GM19395 (cell line): ENCODE measurements at regions not wholly inside any gene's neighbourhood (a gene's known extent, or its start where the extent isn't known, plus 50 kb on each side); places are given as distances from the start of the nearest gene placed in this dataset.
"Not testable (repeated sequence)": the region's sequence is repeated elsewhere in the genome, so short reads cannot be mapped to it uniquely, and the experiment has no call there.

Source experiments
- ATAC-seq: cut with Tn5 transposase; IDR thresholded peaks from one replicate; pipeline ENCODE4 v1.9.1; 2021; ENCODE audit warnings: mild to moderate bottlenecking, moderate library complexity; ENCODE audit not compliant: unreplicated experiment

GRCh38 chr20:12067686-12068085, 150.0 kb downstream of the BTBD3 start:
- no peak for ATAC-seq

- no peak for ATAC-seq
These were observed 150.4 kb downstream of the BTBD3 start for GRCh38 chr20:12068121-12068520.

DNA sequence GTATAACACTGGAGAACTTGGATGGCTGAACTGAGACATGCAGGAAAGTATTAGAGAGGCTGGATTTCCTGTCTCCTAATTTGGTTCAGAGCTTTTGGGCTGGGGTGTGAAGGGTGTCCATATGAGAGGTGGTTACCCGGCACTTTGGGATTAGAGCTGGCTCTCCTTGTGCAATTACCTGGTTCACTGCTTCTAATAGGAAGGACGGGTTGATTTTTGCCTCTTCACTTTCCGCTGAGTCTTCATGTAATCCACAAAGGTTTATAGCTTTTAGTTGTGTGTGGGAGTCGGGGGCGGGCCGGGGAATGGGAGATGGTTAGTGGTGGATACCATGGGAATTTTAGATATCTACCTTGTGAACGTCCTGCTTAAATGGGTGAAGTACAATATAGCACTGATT, 151.5 kb downstream of the BTBD3 start:
- ATAC-seq = no peak

GRCh38 chr20:12072221-12072953, 154.7 kb downstream of the BTBD3 start:
- no peak for ATAC-seq

GRCh38 chr20:12072954-12073264, 155.2 kb downstream of the BTBD3 start:
- no peak for ATAC-seq

DNA sequence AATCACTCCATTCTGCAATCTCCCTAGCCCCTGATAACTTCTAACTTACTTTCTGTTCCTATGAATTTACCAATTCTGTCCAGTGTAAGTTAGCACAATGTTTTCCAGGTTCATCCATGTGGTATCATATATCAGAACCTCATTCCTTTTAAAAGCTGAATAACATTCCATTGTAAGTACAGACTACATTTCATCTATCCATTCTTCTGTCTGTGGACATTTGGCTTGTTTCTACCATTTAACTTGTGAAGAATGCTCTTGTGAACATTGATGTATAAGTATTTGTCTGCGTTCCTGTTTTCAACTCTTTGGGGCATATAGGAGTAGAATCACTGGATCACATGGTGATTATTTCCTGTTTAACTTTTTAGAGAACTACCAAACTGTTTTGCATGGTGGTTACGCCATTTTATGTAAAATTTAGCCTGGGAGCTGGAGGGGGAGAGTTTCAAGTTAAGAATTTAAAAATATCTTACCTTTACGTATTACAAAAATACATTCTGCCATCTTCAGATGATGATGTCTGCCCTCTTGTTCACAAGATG, 156.5 kb downstream of the BTBD3 start:
- ATAC-seq = no peak

- ATAC-seq = no peak
These were observed 158.5 kb downstream of the BTBD3 start for GRCh38 chr20:12076200-12076599.

DNA sequence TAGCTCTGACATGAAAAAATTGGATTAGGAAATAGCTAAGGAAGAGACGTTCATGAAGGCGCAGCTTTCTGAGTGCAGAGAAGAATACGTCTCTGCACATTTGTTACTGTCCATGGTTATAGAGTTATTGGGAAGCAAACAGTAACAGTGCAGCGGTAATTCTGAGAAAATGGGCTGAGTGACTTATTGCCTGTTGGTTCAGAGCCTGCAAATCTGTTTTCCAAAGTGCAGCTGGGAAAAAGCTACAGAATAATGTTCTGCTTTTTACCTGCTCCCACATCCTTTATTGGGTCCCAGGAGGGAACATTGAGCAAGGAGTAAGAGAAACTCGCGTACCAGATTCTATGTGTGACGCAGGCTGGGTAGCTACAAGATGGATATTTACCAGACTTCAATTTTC, 160.2 kb downstream of the BTBD3 start:
- no peak for ATAC-seq

DNA sequence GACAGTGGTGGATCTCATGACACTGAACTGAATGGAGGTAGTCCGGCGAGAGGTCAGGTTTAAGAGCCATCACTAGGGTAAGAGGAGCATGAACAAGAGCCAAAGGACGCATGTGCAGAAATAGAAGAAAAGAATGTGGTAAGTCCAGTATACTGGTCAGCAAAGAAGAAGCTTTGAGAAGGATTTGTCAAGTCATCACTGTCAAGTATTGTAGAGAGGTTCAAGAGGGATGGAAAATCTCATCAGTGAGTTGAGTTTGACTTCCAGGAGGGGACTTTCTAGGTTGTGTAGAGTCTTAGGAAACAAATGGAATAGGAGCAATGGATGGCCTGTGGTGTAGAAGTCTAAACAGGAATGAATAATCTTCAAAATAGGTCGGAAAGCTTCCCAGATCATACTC, 161.8 kb downstream of the BTBD3 start:
- ATAC-seq = no peak

GRCh38 chr20:12083269-12083668, 165.6 kb downstream of the BTBD3 start:
- no peak for ATAC-seq

GRCh38 chr20:12084482-12084881, 166.8 kb downstream of the BTBD3 start:
- no peak for ATAC-seq

- ATAC-seq = no peak
These were observed 168.7 kb downstream of the BTBD3 start for GRCh38 chr20:12086359-12086758.

DNA sequence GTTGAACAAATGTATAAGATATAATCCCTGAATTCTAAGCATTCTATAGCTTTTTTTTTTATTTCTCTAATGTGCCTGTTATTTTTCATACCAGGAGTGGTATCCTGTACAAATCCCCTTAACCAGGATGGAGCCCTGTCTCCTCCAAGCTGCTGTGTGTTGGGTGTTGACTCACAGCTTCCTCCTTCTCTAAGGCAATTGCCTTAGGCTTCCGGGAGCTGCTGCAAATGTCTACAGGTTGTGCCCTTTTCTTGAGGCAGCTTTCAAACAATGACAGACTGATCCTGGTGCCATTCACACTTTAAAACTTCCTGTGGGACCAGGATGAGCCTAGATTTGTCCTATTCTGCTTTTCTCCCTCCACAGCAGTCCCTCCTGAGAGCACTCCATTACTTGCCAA, 173.2 kb downstream of the BTBD3 start:
- no peak for ATAC-seq

DNA sequence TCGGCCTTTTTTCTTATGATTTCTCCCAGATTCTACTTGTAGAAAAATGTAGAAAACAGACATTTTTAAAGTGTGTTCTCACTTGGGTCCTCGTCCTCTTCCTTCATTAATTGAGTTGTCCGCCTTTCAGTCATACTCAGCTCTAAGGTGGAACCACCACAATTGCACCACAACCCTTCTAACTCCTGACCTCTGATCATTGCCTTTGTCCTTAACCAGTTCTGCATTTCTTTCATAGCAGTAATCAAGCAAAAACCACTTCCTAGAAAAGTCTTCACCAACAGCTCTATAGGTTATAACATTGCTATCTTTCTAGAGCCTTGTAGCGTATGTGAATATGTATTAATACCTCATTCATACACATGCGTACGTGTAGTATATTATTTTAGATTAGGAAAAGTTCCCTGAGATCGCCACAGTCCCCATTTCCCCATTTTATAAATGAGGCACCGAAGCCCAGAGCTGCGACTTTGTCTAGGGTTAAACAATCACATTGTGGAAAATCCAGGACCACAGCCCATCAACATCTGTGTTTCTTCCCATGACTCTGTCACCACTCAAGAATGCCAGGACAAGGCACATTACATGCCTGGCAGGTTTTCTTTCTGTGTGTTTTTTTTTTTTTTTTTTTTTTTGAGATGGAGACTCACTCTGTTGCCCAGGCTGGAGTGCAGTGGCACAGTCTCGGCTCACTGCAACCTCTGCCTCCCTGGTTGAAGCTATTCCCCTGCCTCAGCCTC, 175.5 kb downstream of the BTBD3 start:
- ATAC-seq = no peak

GRCh38 chr20:12093797-12094190, 176.1 kb downstream of the BTBD3 start:
- not testable (repeated sequence) for ATAC-seq

- ATAC-seq = no peak
These were observed 177.7 kb downstream of the BTBD3 start for GRCh38 chr20:12095180-12095920.

DNA sequence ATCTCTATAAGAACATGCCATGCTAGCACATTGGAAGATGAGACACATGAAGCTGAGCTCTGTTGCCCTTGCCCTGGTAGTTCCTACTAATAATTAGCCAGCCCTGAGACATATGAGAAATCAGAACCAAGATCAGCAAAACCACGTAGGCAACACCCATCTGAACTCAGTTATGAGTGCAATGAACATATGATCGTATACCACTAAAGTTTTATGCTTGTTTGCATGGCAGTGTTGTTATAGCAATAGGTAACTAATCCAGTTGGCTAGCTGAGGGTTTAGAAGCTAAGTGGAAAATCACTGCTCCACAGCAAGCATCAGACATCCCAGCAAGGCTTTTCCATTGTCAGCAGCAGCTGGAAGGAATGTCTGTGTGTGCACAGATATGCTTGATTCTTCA, 180.7 kb downstream of the BTBD3 start:
- no peak for ATAC-seq

DNA sequence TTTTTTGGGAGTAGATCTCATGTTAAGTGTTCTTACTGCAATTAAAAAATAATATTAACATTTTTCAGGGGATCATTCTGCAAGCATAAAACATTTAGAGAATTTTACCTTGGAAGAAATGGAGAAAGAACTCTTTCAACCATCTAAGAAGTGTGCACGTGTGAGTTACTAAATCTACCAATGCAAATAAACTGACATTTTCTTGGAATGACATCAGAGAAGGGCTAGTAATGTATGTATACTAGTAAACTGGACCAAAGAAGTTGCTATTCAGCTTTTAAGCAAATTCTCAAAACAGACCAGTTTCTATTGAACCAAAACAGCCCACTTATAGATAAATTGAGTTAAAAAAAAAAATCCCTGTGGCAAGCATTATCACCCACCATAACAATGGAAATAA, 191.2 kb downstream of the BTBD3 start:
- no peak for ATAC-seq

DNA sequence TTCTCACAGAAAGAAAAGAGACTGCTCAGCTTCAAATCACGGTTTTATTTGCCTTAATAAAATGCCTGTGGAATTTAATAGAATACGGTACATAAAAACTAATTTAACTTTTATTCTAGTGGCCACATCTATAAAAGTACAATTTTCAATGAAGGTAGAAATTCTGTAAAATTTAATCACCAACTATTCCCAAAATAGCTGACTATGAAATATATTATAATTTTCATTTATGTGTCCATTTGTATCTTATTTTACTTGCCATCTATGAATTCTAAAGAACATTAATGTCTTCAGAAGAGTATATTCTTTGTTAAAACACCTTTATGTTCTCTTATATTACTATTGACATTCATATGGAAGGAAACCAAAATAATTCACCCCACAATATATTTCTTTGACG, 192.6 kb downstream of the BTBD3 start:
- ATAC-seq = no peak

DNA sequence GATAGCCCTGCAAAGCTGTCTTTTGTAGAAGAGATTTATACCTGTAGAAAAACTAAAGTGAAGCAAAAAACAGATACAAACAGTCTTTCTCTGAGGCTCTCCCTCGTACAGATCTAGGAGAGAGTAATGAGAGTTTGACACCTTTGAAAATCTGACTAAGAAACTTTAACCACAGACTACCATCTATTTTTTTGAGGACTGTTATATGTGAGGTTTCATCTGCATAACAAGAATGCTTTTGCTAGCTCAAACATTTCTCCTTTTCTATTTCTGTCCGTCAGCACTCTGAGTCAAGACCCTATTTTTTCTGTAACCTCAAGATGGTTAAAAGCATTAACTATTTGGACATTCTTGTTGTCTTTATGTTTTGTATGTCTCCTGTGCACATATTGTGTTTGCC, 193.0 kb downstream of the BTBD3 start:
- no peak for ATAC-seq

DNA sequence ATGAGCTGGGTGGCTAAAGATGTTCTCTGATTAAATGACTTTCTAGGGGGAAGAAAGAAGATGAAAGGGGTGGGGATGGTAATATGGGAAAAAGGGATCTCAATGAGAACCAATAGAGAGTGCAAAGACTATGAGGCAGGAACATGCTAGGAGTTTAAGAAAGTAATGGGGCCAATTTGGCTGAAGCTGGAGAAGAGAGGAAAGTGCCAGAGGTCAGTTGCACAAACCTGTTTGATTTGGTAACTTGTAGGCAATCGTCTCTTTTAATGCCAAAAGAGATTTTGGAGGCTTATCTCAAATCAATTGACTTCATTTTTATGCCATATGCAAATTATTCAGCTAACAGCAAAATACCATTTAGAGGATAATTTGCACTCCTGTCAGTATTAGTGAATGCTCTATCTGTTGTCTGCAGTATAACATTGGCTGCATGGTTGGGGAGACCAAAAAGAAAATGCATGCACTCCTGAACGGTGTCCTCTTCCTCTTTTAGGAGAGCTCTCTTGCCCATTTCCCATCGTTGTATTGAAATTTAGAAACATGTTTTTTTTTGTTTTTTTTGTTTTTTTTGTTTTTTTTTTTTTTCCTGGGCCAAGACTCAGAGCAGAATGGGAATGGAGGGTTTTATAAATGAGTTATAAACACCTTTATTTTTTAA, 193.9 kb downstream of the BTBD3 start:
- ATAC-seq = no peak
